ENCODE measurements at regions not wholly inside any gene's neighbourhood (a gene's known extent, or its start where the extent isn't known, plus 50 kb on each side); places are given as distances from the start of the nearest gene placed in this dataset.

GRCh38 chr1:101112051-101112780 lies 86.6 kb upstream of the DPH5 start (continued):
- no peak for TF ChIP-seq NCOA2 (CRISPR knock-in tag; IDR thresholded peaks at IDR 0.05)
- TF ChIP-seq CREB3 (CRISPR knock-in tag; IDR thresholded peaks at IDR 0.05) = no peak
- TF ChIP-seq HDAC6 (IDR thresholded peaks at IDR 0.05; ENCODE audit: low read depth, low read length) = no peak
- no peak for TF ChIP-seq ZNF329 (CRISPR knock-in tag; IDR thresholded peaks at IDR 0.05; ENCODE audit: low read depth)

- CTCF ChIA-PET (ENCODE audit: low intra/inter-chr PET ratio, low total read pairs) = no interaction called here
- no peak for DNase-seq (ENCODE audit: low spot score)
- Histone ChIP-seq H3K4me3 (replicated peaks in 1 of 3; ENCODE audit: insufficient read depth in 1 of 3, low read depth in 2 of 3, low read length in 3 of 3) (no peak overlapping the region), H3K4me2 (ENCODE audit: low read depth, low read length) (no peak overlapping the region), H2AFZ (ENCODE audit: low read length) (no peak overlapping the region), H3K4me1 (ENCODE audit: insufficient read depth, low read length) (no peaks in the 10 kb centered on the region), H3K27ac (ENCODE audit: extremely low read length, insufficient read depth, low read length) (no peak overlapping the region), H3K27me3 (ENCODE audit: control insufficient read depth in 1 of 2, insufficient read depth in 2 of 2, low read length in 2 of 2) (no peaks in the 10 kb centered on the region), H3K9ac (ENCODE audit: insufficient read depth, low read depth, low read length) (no peak overlapping the region), H4K20me1 (ENCODE audit: insufficient read depth, low read length) (no peaks in the 10 kb centered on the region), H3K36me3 (replicated peaks in 1 of 2; ENCODE audit: control insufficient read depth in 1 of 2, insufficient read depth in 2 of 2, low read length in 2 of 2) (no peaks in the 10 kb centered on the region), H3K79me2 (ENCODE audit: insufficient read depth, low read length) (no peaks in the 10 kb centered on the region), H3K9me3 (ENCODE audit: low read length) (no peaks in the 10 kb centered on the region)
- in situ Hi-C loops (cut with HindIII; ENCODE audit: extremely low pct_ligation_motif_present, low pct_unique_long_range_greater_than_20kb) (no loop called here), intact Hi-C loops (cut with micrococcal nuclease; ENCODE audit: unreplicated experiment) (no loop called here)
- FAIRE-seq = no peak
- POLR2A ChIA-PET = no interaction called here
- 0% methylated on average over 1 of the region's 1 CpG for WGBS (ENCODE audit: low lambda C conversion rate)
- no TSS peak for BruUV-seq (replicated peaks)
- ATAC-seq = no peak
- TF ChIP-seq ZNF34 (CRISPR knock-in tag; IDR thresholded peaks at IDR 0.05; ENCODE audit: borderline replicate concordance) (no peak), PATZ1 (CRISPR knock-in tag; IDR thresholded peaks at IDR 0.05) (no peak), ZNF501 (CRISPR knock-in tag; IDR thresholded peaks at IDR 0.05) (no peak), CHD4 (IDR thresholded peaks at IDR 0.05; ENCODE audit: borderline replicate concordance, low read length) (no peak), MTF1 (CRISPR knock-in tag; IDR thresholded peaks at IDR 0.05) (no peak), THYN1 (CRISPR knock-in tag; IDR thresholded peaks at IDR 0.05; ENCODE audit: borderline replicate concordance, low read depth) (no peak), ZNF451 (CRISPR knock-in tag; IDR thresholded peaks at IDR 0.05) (no peak), IKZF1 (IDR thresholded peaks at IDR 0.05) (no peak), ZNF672 (CRISPR knock-in tag; IDR thresholded peaks at IDR 0.05) (no peak), ZBTB20 (CRISPR knock-in tag; IDR thresholded peaks at IDR 0.05; ENCODE audit: borderline replicate concordance, low read depth) (no peak), TIGD3 (CRISPR knock-in tag; IDR thresholded peaks at IDR 0.05; ENCODE audit: borderline replicate concordance) (no peak), ZNF720 (CRISPR knock-in tag; IDR thresholded peaks at IDR 0.05) (no peak), ZNF580 (CRISPR knock-in tag; IDR thresholded peaks at IDR 0.05; ENCODE audit: borderline replicate concordance, low read depth) (no peak), ZBTB8A (CRISPR knock-in tag; IDR thresholded peaks at IDR 0.05; ENCODE audit: borderline replicate concordance, low read depth) (no peak), THAP7 (CRISPR knock-in tag; IDR thresholded peaks at IDR 0.05) (no peak)
Measured at GRCh38 chr1:101111461-101111860, 85.9 kb upstream of the DPH5 start.

Measured in HepG2 (cell line).